WERI-Rb-1 (cell line): ENCODE measurements at regions not wholly inside any gene's neighbourhood (a gene's known extent, or its start where the extent isn't known, plus 50 kb on each side); places are given as distances from the start of the nearest gene placed in this dataset.

Source experiments
- DNase-seq: peaks from one replicate; pipeline ENCODE4 v3.0.0-alpha.2; 2020
- H3K27ac ChIP-seq: fragments of 250-450 bp; sonication (Bioruptor Pico); 2 replicates; pipeline ENCODE4 v1.5.1; 2020; ENCODE audit warnings: mild to moderate bottlenecking, moderate library complexity
- H3K27me3 ChIP-seq: fragments of 250-450 bp; sonication (Bioruptor Pico); 2 replicates; pipeline ENCODE4 v1.5.1; 2021; ENCODE audit warnings: mild to moderate bottlenecking, low read depth, moderate library complexity; ENCODE audit not compliant: insufficient read depth, severe bottlenecking
- H3K36me3 ChIP-seq: fragments of 250-450 bp; sonication (Bioruptor Pico); 2 replicates; pipeline ENCODE4 v1.5.1; 2020; ENCODE audit warnings: mild to moderate bottlenecking, moderate library complexity
- H3K4me3 ChIP-seq: 2 replicates; pipeline ENCODE4 v1.5.1; 2011; ENCODE audit warnings: low read depth, mild to moderate bottlenecking, control low read depth, low read length
- H3K9me3 ChIP-seq: fragments of 250-450 bp; sonication (Bioruptor Pico); 2 replicates; pipeline ENCODE4 v1.5.1; 2021; ENCODE audit warnings: mild to moderate bottlenecking, moderate library complexity; ENCODE audit not compliant: severe bottlenecking
- TF ChIP-seq, protein P1 (sequence below): IDR thresholded peaks from 2 replicates; pipeline ENCODE4 v1.5.1; 2011; ENCODE audit warnings: low read depth, mild to moderate bottlenecking, control low read depth, inconsistent platforms, low read length

GRCh38 chr4:81600520-81601357, 129.0 kb upstream of the RASGEF1B start:
- Histone ChIP-seq H3K36me3 (no peaks in the 10 kb centered on the region), H3K27ac (no peak overlapping the region), H3K9me3 (peaks cover 8% of the 10 kb centered on the region), H3K4me3 (no peak overlapping the region), H3K27me3 (no peaks in the 10 kb centered on the region)
- DNase-seq: no peak
- TF ChIP-seq, protein P1, sequence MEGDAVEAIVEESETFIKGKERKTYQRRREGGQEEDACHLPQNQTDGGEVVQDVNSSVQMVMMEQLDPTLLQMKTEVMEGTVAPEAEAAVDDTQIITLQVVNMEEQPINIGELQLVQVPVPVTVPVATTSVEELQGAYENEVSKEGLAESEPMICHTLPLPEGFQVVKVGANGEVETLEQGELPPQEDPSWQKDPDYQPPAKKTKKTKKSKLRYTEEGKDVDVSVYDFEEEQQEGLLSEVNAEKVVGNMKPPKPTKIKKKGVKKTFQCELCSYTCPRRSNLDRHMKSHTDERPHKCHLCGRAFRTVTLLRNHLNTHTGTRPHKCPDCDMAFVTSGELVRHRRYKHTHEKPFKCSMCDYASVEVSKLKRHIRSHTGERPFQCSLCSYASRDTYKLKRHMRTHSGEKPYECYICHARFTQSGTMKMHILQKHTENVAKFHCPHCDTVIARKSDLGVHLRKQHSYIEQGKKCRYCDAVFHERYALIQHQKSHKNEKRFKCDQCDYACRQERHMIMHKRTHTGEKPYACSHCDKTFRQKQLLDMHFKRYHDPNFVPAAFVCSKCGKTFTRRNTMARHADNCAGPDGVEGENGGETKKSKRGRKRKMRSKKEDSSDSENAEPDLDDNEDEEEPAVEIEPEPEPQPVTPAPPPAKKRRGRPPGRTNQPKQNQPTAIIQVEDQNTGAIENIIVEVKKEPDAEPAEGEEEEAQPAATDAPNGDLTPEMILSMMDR: no peak

DNA sequence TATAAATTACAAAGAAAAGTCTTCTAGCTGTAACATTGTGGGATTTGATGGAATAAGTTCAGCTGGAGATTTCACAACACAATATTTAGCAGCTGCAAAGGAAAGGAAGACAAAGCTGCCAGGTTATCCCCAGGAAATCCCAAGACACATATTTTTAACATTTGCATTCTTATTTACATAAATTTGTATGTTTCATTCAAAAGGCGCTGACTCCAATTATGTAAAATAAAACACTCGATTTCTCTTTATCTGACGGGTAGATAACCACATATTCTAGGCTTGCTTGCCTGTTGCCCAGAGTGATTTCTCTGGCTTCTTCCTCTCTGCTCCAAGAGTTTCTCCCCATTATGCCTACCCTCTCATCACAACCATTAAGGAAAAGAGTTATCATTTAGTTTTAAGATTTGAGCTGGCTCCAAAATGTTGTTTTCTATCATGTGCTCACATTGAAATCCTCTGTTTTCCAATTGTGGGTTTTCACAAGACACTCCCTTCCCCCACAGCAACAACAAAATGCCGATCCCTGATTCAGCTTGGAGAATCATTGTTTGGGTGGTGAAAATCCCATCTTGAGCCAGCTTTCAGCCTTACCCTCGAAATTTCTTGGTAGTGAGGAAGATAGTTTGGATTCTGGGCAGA, 128.2 kb upstream of the RASGEF1B start:
- H3K27me3 ChIP-seq: no peaks in the 10 kb centered on the region
- peaks cover 8% of the 10 kb centered on the region for H3K9me3 ChIP-seq
- DNase-seq: no peak
- H3K36me3 ChIP-seq: no peaks in the 10 kb centered on the region
- H3K27ac ChIP-seq: no peak overlapping the region
- no peak overlapping the region for H3K4me3 ChIP-seq
- TF ChIP-seq, protein P1: no peak

DNA sequence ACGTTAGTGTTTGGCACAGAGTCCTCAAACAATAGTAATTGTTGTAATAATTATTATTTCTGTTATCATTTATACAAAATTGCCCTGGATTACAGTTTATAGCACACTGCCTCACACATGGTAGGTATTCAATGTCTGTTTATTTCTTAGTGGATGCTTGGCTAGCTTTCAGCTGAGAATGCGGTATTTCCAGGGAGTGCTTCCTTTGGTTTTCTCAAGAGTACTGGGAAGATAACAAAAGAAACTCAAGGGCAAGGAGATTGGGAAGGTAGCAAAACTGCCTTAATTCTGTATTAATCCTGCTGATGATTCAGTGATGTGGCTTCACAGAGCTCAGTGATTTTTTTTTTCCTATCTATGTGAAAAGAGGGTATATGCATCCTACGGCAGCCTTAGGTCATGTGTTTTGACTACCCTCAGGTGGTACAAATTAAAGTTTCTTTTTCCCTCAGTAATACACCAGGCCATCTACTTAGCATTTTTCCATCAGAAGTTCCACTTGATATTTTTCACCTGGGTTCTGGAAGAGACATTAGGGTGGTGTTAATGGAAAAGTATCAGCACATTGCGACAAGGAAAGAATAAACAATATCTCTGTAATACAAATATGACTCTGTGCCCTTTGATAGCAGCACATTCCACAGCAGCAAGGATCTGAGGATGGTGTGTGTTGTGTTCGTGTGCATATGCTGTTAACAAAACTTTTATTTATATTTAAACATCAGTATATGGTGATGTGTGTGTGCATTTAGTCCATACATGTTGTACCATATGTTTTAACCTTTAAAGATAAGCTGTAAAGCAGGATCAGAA, 124.3 kb upstream of the RASGEF1B start:
- Histone ChIP-seq H3K27ac (no peak overlapping the region), H3K9me3 (peaks cover 8% of the 10 kb centered on the region), H3K4me3 (no peak overlapping the region), H3K27me3 (no peaks in the 10 kb centered on the region), H3K36me3 (no peaks in the 10 kb centered on the region)
- TF ChIP-seq, protein P1: no peak
- no peak for DNase-seq

GRCh38 chr4:81595287-81595686, 123.6 kb upstream of the RASGEF1B start:
- TF ChIP-seq, protein P1: no peak

GRCh38 chr4:81594490-81595159, 122.9 kb upstream of the RASGEF1B start:
- peaks cover 8% of the 10 kb centered on the region for H3K9me3 ChIP-seq
- TF ChIP-seq, protein P1: no peak
- no peak overlapping the region for H3K4me3 ChIP-seq
- H3K27ac ChIP-seq: no peak overlapping the region
- H3K27me3 ChIP-seq: no peaks in the 10 kb centered on the region
- no peak for DNase-seq
- no peaks in the 10 kb centered on the region for H3K36me3 ChIP-seq

More at GRCh38 chr4:81595287-81595686, 123.6 kb upstream of the RASGEF1B start:
- DNase-seq: no peak
- Histone ChIP-seq H3K9me3 (peaks cover 8% of the 10 kb centered on the region), H3K27me3 (no peaks in the 10 kb centered on the region), H3K4me3 (no peak overlapping the region), H3K36me3 (no peaks in the 10 kb centered on the region), H3K27ac (no peak overlapping the region)
